ENCODE measurements at regions not wholly inside any gene's neighbourhood (a gene's known extent, or its start where the extent isn't known, plus 50 kb on each side); places are given as distances from the start of the nearest gene placed in this dataset.

DNA sequence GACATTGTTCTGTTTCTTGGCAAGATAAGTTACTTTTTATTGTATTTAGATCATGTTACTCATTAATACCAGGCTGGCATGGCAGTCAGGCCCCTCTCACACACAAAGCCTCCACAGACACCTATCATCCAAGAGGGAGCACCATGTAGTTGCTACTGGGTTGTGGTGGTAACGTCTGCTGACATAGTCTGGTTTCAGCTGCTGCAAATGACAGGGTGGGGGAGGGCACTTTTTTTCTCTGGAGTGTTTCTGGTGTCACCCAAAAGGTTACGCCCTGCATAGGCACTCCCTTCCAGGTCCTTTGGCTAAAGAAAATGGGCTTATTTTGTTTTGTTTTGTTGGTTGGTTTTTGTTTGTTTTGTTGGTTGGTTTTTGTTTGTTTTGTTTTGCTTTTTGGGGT, 236.4 kb upstream of the RIMS1 start (continued):
- TF ChIP-seq, protein P1, sequence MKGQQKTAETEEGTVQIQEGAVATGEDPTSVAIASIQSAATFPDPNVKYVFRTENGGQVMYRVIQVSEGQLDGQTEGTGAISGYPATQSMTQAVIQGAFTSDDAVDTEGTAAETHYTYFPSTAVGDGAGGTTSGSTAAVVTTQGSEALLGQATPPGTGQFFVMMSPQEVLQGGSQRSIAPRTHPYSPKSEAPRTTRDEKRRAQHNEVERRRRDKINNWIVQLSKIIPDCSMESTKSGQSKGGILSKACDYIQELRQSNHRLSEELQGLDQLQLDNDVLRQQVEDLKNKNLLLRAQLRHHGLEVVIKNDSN (CRISPR knock-in tag; IDR thresholded peaks at IDR 0.05) = no peak
- TF ChIP-seq, protein P2, sequence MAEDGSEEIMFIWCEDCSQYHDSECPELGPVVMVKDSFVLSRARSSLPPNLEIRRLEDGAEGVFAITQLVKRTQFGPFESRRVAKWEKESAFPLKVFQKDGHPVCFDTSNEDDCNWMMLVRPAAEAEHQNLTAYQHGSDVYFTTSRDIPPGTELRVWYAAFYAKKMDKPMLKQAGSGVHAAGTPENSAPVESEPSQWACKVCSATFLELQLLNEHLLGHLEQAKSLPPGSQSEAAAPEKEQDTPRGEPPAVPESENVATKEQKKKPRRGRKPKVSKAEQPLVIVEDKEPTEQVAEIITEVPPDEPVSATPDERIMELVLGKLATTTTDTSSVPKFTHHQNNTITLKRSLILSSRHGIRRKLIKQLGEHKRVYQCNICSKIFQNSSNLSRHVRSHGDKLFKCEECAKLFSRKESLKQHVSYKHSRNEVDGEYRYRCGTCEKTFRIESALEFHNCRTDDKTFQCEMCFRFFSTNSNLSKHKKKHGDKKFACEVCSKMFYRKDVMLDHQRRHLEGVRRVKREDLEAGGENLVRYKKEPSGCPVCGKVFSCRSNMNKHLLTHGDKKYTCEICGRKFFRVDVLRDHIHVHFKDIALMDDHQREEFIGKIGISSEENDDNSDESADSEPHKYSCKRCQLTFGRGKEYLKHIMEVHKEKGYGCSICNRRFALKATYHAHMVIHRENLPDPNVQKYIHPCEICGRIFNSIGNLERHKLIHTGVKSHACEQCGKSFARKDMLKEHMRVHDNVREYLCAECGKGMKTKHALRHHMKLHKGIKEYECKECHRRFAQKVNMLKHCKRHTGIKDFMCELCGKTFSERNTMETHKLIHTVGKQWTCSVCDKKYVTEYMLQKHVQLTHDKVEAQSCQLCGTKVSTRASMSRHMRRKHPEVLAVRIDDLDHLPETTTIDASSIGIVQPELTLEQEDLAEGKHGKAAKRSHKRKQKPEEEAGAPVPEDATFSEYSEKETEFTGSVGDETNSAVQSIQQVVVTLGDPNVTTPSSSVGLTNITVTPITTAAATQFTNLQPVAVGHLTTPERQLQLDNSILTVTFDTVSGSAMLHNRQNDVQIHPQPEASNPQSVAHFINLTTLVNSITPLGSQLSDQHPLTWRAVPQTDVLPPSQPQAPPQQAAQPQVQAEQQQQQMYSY (CRISPR knock-in tag; IDR thresholded peaks at IDR 0.05) = no peak
- TF ChIP-seq NFE2L1 (CRISPR knock-in tag; IDR thresholded peaks at IDR 0.05) (no peak), KAT7 (CRISPR knock-in tag; IDR thresholded peaks at IDR 0.05; ENCODE audit: borderline replicate concordance) (no peak), RELA (CRISPR knock-in tag; IDR thresholded peaks at IDR 0.05; ENCODE audit: borderline replicate concordance) (no peak)
- TF ChIP-seq, protein P3, sequence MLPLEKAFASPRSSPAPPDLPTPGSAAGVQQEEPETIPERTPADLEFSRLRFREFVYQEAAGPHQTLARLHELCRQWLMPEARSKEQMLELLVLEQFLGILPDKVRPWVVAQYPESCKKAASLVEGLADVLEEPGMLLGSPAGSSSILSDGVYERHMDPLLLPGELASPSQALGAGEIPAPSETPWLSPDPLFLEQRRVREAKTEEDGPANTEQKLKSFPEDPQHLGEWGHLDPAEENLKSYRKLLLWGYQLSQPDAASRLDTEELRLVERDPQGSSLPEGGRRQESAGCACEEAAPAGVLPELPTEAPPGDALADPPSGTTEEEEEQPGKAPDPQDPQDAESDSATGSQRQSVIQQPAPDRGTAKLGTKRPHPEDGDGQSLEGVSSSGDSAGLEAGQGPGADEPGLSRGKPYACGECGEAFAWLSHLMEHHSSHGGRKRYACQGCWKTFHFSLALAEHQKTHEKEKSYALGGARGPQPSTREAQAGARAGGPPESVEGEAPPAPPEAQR (CRISPR knock-in tag; IDR thresholded peaks at IDR 0.05) = no peak
- TF ChIP-seq, protein P4, sequence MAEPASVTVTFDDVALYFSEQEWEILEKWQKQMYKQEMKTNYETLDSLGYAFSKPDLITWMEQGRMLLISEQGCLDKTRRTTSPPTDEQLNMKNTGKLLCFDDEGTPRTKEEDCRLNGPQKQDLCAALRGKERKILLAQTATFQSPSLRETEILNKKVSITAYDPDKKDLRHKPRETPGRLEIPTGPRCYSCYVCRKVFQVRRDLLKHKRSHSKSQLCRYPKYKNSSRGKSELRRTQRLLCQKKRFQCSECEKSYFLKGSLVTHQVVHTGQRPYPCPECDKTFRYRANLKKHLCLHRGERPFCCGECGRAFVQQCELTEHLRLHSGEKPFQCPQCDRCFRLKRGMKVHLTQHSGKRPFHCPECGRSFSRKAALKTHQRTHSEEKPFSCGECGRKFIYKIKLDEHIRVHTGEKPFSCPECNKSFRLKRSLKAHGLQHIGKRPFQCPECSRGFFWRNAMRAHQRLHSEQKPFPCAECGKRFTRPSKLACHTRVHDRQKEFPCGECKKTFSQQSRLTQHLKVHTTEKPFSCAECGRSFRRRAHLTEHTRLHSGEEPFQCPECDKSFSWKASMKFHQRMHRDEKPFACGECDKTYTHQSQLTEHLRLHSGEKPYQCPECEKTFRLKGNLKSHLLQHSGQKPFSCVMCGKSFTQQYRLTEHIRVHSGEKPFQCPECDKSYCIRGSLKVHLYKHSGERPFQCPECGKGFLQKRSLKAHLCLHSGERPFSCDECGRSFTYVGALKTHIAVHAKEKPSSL (CRISPR knock-in tag; conservative IDR thresholded peaks at IDR 0.05) = no peak
- TF ChIP-seq, protein P5, sequence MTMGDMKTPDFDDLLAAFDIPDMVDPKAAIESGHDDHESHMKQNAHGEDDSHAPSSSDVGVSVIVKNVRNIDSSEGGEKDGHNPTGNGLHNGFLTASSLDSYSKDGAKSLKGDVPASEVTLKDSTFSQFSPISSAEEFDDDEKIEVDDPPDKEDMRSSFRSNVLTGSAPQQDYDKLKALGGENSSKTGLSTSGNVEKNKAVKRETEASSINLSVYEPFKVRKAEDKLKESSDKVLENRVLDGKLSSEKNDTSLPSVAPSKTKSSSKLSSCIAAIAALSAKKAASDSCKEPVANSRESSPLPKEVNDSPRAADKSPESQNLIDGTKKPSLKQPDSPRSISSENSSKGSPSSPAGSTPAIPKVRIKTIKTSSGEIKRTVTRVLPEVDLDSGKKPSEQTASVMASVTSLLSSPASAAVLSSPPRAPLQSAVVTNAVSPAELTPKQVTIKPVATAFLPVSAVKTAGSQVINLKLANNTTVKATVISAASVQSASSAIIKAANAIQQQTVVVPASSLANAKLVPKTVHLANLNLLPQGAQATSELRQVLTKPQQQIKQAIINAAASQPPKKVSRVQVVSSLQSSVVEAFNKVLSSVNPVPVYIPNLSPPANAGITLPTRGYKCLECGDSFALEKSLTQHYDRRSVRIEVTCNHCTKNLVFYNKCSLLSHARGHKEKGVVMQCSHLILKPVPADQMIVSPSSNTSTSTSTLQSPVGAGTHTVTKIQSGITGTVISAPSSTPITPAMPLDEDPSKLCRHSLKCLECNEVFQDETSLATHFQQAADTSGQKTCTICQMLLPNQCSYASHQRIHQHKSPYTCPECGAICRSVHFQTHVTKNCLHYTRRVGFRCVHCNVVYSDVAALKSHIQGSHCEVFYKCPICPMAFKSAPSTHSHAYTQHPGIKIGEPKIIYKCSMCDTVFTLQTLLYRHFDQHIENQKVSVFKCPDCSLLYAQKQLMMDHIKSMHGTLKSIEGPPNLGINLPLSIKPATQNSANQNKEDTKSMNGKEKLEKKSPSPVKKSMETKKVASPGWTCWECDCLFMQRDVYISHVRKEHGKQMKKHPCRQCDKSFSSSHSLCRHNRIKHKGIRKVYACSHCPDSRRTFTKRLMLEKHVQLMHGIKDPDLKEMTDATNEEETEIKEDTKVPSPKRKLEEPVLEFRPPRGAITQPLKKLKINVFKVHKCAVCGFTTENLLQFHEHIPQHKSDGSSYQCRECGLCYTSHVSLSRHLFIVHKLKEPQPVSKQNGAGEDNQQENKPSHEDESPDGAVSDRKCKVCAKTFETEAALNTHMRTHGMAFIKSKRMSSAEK (CRISPR knock-in tag; IDR thresholded peaks at IDR 0.05; ENCODE audit: borderline replicate concordance) = no peak

DNA sequence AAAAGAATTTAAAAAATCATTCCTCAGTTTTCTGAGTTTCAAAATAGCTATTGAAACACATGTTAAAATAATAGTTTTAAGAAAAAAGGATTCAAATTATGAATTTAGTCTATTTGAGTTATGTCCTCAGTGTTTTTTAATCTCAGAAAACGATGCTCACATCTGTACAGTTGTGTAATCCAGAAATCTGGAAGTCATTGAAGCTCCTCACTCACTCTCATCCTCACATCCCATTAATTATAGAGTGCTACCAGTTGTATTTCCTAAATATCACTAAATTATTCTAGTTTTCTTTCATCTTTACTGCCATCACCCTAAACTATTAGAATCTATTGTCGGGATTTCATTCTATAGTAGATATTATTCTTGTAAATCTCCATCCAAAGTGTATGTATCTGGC, 234.7 kb upstream of the RIMS1 start:
- H3K9me3 Mint-ChIP-seq = no peaks in the 10 kb centered on the region
- H3K4me3 Mint-ChIP-seq = no peak overlapping the region
- ChIA-PET CTCF (no interaction called here), POLR2A (no interaction called here)
- H3K4me1 Mint-ChIP-seq = 0 out of 2 replicates have a peak, but pooled peaks cover 8% of the 10 kb centered on the region
- H3K36me3 Mint-ChIP-seq = no peaks in the 10 kb centered on the region
- no peak overlapping the region for H3K27ac Mint-ChIP-seq
- DNase-seq (ENCODE audit: low spot score) = no peak
- ATAC-seq = no peak
- no peaks in the 10 kb centered on the region for H3K27me3 Mint-ChIP-seq (ENCODE audit: low read depth)
- no peak for TF ChIP-seq MXD4 (CRISPR knock-in tag; IDR thresholded peaks at IDR 0.05; ENCODE audit: borderline replicate concordance)
- TF ChIP-seq ZNF317 (CRISPR knock-in tag; IDR thresholded peaks at IDR 0.05; ENCODE audit: borderline replicate concordance, low read depth) = no peak
- TF ChIP-seq NR3C1 (CRISPR knock-in tag; conservative IDR thresholded peaks at IDR 0.05; ENCODE audit: low read depth) = no peak
- TF ChIP-seq, protein P6, sequence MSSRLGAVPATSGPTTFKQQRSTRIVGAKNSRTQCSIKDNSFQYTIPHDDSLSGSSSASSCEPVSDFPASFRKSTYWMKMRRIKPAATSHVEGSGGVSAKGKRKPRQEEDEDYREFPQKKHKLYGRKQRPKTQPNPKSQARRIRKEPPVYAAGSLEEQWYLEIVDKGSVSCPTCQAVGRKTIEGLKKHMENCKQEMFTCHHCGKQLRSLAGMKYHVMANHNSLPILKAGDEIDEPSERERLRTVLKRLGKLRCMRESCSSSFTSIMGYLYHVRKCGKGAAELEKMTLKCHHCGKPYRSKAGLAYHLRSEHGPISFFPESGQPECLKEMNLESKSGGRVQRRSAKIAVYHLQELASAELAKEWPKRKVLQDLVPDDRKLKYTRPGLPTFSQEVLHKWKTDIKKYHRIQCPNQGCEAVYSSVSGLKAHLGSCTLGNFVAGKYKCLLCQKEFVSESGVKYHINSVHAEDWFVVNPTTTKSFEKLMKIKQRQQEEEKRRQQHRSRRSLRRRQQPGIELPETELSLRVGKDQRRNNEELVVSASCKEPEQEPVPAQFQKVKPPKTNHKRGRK (CRISPR knock-in tag; IDR thresholded peaks at IDR 0.05; ENCODE audit: borderline replicate concordance) = no peak
- TF ChIP-seq SP1 (CRISPR knock-in tag; conservative IDR thresholded peaks at IDR 0.05) = no peak
- no peak for TF ChIP-seq NFATC4 (CRISPR knock-in tag; IDR thresholded peaks at IDR 0.05)
- TF ChIP-seq, protein P7, sequence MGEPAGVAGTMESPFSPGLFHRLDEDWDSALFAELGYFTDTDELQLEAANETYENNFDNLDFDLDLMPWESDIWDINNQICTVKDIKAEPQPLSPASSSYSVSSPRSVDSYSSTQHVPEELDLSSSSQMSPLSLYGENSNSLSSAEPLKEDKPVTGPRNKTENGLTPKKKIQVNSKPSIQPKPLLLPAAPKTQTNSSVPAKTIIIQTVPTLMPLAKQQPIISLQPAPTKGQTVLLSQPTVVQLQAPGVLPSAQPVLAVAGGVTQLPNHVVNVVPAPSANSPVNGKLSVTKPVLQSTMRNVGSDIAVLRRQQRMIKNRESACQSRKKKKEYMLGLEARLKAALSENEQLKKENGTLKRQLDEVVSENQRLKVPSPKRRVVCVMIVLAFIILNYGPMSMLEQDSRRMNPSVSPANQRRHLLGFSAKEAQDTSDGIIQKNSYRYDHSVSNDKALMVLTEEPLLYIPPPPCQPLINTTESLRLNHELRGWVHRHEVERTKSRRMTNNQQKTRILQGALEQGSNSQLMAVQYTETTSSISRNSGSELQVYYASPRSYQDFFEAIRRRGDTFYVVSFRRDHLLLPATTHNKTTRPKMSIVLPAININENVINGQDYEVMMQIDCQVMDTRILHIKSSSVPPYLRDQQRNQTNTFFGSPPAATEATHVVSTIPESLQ (CRISPR knock-in tag; IDR thresholded peaks at IDR 0.05) = no peak
- TF ChIP-seq, protein P8, sequence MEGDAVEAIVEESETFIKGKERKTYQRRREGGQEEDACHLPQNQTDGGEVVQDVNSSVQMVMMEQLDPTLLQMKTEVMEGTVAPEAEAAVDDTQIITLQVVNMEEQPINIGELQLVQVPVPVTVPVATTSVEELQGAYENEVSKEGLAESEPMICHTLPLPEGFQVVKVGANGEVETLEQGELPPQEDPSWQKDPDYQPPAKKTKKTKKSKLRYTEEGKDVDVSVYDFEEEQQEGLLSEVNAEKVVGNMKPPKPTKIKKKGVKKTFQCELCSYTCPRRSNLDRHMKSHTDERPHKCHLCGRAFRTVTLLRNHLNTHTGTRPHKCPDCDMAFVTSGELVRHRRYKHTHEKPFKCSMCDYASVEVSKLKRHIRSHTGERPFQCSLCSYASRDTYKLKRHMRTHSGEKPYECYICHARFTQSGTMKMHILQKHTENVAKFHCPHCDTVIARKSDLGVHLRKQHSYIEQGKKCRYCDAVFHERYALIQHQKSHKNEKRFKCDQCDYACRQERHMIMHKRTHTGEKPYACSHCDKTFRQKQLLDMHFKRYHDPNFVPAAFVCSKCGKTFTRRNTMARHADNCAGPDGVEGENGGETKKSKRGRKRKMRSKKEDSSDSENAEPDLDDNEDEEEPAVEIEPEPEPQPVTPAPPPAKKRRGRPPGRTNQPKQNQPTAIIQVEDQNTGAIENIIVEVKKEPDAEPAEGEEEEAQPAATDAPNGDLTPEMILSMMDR (IDR thresholded peaks at IDR 0.05) = no peak
